ENCODE measurements at regions not wholly inside any gene's neighbourhood (a gene's known extent, or its start where the extent isn't known, plus 50 kb on each side); places are given as distances from the start of the nearest gene placed in this dataset.

GRCh38 chr5:71949772-71950171 lies 157.5 kb upstream of the MAP1B start:
- TF ChIP-seq POLR2A (IDR thresholded peaks at IDR 0.05) (no peak), CTCF (IDR thresholded peaks at IDR 0.05) (peak in 1 of 3 experiments; percentile 30)

All from testis (tissue), 2 donors.